ENCODE measurements at regions not wholly inside any gene's neighbourhood (a gene's known extent, or its start where the extent isn't known, plus 50 kb on each side); places are given as distances from the start of the nearest gene placed in this dataset.

DNA sequence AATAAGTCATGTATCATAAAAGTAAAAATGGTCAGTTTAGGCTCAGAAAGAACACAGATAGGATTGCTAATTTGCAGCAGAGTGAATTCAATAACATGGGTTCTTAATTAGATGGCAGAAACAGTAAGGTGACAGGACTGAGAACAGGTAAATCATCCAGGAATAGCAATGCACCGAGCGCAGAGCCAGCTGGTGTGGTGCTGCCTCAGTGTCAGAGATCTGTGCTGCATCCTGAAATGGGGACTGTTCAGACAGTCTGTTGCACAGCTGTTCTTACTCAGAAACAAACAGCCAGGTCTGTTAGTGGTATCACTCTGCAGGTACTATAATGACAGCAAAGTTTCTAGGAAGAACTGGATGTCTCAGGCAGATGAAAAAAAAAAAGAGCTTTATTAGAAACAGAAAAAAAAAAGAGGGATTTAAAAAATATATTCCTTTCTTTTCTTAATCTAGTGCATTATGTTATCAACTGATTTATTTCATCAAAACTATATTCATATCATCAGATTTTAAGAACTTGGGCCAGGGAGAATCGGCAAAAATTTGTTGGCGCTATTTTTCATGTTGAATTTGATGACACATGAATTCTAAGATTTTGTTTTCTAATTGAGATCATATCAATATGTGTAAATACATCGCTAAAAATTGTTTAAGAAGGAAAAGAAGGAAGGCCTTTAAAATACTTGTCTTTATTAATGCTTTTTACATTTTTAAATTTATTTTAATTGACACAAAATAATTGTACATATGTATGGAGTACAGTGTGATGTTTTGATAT, 501.8 kb downstream of the PRKD1 start:
- DNase-seq, result no peak
- TF ChIP-seq, protein P1, sequence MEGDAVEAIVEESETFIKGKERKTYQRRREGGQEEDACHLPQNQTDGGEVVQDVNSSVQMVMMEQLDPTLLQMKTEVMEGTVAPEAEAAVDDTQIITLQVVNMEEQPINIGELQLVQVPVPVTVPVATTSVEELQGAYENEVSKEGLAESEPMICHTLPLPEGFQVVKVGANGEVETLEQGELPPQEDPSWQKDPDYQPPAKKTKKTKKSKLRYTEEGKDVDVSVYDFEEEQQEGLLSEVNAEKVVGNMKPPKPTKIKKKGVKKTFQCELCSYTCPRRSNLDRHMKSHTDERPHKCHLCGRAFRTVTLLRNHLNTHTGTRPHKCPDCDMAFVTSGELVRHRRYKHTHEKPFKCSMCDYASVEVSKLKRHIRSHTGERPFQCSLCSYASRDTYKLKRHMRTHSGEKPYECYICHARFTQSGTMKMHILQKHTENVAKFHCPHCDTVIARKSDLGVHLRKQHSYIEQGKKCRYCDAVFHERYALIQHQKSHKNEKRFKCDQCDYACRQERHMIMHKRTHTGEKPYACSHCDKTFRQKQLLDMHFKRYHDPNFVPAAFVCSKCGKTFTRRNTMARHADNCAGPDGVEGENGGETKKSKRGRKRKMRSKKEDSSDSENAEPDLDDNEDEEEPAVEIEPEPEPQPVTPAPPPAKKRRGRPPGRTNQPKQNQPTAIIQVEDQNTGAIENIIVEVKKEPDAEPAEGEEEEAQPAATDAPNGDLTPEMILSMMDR (IDR thresholded peaks at IDR 0.05; ENCODE audit: borderline replicate concordance), result no peak
- H3K9me3 ChIP-seq (replicated peaks), result no peaks in the 10 kb centered on the region
- no peak overlapping the region for H3K27ac ChIP-seq (replicated peaks)
- H3K4me3 ChIP-seq, result no peak overlapping the region
- H3K36me3 ChIP-seq, result no peaks in the 10 kb centered on the region
- no peaks in the 10 kb centered on the region for H3K4me1 ChIP-seq
- intact Hi-C loops (cut with micrococcal nuclease), result no loop called here
- no peaks in the 10 kb centered on the region for H3K27me3 ChIP-seq (ENCODE audit: low read depth)

DNA sequence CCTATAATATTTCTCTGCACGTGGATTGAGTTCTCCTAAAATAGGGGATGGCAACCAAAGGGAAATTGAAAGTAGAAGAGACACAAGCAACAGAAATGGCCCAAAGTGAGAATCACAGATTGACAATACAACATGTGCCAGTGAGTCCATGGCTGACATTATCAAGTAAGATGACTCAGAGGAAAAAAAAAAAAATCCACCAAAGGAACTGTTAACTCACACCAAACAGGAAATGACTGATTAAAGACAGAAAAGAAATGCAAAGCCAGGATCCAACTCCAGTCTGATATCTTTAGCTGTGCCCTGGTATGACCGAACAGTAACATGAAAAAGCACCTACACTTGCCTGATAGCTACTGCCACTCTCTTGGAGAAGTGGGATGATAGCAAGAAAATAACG, 485.0 kb downstream of the PRKD1 start:
- intact Hi-C loops (cut with micrococcal nuclease), result no loop called here
- no peaks in the 10 kb centered on the region for H3K4me1 ChIP-seq
- no peak overlapping the region for H3K4me3 ChIP-seq
- TF ChIP-seq, protein P1 (IDR thresholded peaks at IDR 0.05; ENCODE audit: borderline replicate concordance), result no peak
- H3K27ac ChIP-seq (replicated peaks), result no peak overlapping the region
- H3K36me3 ChIP-seq, result no peaks in the 10 kb centered on the region
- H3K9me3 ChIP-seq (replicated peaks), result no peaks in the 10 kb centered on the region
- DNase-seq, result no peak
- no peaks in the 10 kb centered on the region for H3K27me3 ChIP-seq (ENCODE audit: low read depth)

DNA sequence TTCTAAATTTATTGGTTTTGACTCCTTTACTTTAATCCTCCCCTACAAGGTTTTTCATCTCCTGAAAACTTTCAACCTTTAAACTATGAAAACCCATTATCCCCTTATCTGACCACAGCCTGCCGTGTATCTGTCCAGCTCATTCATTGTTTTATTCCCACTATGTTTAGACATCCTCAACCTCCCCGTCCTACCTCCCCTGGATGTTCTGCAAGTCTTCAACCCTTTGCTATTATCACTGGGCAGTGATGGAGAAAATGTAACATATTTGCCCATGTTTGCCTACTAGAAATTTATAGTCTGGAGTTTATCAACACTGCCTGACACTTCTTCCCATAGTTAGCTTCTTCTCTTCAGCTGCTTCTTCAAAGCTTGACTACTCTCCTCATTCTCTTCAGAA, 483.4 kb downstream of the PRKD1 start:
- no peak for DNase-seq
- Histone ChIP-seq H3K9me3 (replicated peaks) (no peaks in the 10 kb centered on the region), H3K36me3 (no peaks in the 10 kb centered on the region), H3K4me3 (no peak overlapping the region), H3K4me1 (no peaks in the 10 kb centered on the region), H3K27me3 (ENCODE audit: low read depth) (no peaks in the 10 kb centered on the region), H3K27ac (replicated peaks) (no peak overlapping the region)
- TF ChIP-seq, protein P1 (IDR thresholded peaks at IDR 0.05; ENCODE audit: borderline replicate concordance), result no peak
- intact Hi-C loops (cut with micrococcal nuclease), result no loop called here

DNA sequence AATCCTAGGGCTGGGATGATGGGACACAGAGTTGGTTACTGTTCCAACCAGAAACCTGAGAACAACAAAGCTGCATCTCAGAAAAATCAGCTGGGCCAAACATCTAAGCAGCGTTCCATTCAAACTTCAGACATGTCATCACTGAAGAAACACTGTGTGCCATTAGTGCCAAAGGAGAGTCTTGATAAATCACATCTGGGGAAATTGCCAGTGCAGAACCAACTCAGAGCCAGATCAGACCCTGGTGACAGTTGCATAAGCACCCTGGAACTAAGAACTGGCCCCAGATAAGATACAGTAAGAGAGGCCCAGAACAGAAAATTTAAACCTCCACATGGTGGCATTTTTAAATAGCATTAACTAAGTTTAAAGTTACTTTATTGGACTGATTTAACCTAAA, 482.8 kb downstream of the PRKD1 start:
- intact Hi-C loops (cut with micrococcal nuclease), result no loop called here

DNA sequence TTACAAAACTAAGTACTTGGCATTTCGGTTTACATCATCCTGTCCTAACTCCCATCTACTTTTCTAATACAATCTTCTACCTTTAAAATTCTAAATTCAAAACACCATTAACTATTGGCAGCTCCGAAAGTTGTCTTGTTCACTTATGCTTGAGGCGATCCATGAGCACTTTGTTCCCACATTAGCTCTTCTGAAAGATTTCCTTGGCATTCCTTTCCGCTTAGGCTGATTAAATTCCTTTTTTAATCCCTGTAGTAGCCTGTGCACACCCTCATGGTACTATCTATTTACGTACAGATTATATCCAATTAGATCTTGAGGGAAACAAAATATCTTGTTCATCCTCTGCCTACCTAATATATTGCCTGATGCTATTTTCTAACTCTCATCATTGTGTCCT, 480.7 kb downstream of the PRKD1 start:
- intact Hi-C loops (cut with micrococcal nuclease), result no loop called here
- Histone ChIP-seq H3K36me3 (no peaks in the 10 kb centered on the region), H3K9me3 (replicated peaks) (no peaks in the 10 kb centered on the region), H3K4me3 (no peak overlapping the region), H3K27me3 (ENCODE audit: low read depth) (no peaks in the 10 kb centered on the region), H3K27ac (replicated peaks) (no peak overlapping the region), H3K4me1 (no peaks in the 10 kb centered on the region)
- no peak for DNase-seq
- TF ChIP-seq, protein P1 (IDR thresholded peaks at IDR 0.05; ENCODE audit: borderline replicate concordance), result no peak

More for the DNA sequence above, 482.8 kb downstream of the PRKD1 start:
- Histone ChIP-seq H3K9me3 (replicated peaks) (no peaks in the 10 kb centered on the region), H3K27ac (replicated peaks) (no peak overlapping the region), H3K27me3 (ENCODE audit: low read depth) (no peaks in the 10 kb centered on the region), H3K36me3 (no peaks in the 10 kb centered on the region), H3K4me1 (no peaks in the 10 kb centered on the region), H3K4me3 (no peak overlapping the region)
- no peak for DNase-seq
- TF ChIP-seq, protein P1 (IDR thresholded peaks at IDR 0.05; ENCODE audit: borderline replicate concordance), result no peak
